ENCODE measurements at regions not wholly inside any gene's neighbourhood (a gene's known extent, or its start where the extent isn't known, plus 50 kb on each side); places are given as distances from the start of the nearest gene placed in this dataset.
A peak's percentile ranks its signal among the peaks of the same experiment; 100 is the strongest.

- DNase-seq (ENCODE audit: low spot score): no peak
- FAIRE-seq: no peak
Measured at GRCh38 chr9:90268613-90269012, 374.0 kb downstream of the DIRAS2 start.

- FAIRE-seq (no peak), DNase-seq (ENCODE audit: low spot score) (no peak)
Measured at GRCh38 chr9:90271707-90272106, 370.9 kb downstream of the DIRAS2 start.

GRCh38 chr9:90274725-90275124, 367.9 kb downstream of the DIRAS2 start:
- DNase-seq (ENCODE audit: low spot score) (no peak), FAIRE-seq (no peak)

- FAIRE-seq (no peak), DNase-seq (ENCODE audit: low spot score) (no peak)
Measured at GRCh38 chr9:90285946-90286345, 356.7 kb downstream of the DIRAS2 start.

GRCh38 chr9:90287567-90288274, 354.9 kb downstream of the DIRAS2 start:
- no peak for FAIRE-seq
- DNase-seq (ENCODE audit: low spot score): peak; percentile 28

DNA sequence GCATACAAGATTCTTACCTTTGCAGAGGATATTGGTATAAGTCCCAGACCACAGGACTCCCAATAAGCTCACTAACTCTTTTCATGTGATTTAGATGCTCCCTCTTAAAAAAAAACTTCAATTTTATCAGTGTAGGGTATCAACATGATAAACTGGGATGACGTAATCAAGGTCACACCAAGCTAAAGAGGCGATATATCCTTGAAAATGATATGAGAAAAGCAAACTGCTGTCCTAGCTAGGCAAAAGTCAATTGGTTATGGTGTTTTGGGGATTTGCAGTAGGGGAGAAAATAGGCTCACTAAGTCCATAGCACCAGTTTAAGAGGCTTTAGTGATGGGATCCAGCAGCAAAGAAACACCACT, 354.4 kb downstream of the DIRAS2 start:
- FAIRE-seq (no peak), DNase-seq (ENCODE audit: low spot score) (no peak)

- FAIRE-seq: no peak
Measured at GRCh38 chr9:90290716-90291485, 351.7 kb downstream of the DIRAS2 start.

GRCh38 chr9:90296539-90296938, 346.1 kb downstream of the DIRAS2 start:
- DNase-seq (ENCODE audit: low spot score) (no peak), FAIRE-seq (no peak)

More at GRCh38 chr9:90290716-90291485, 351.7 kb downstream of the DIRAS2 start:
- peak; percentile 25 for DNase-seq (ENCODE audit: low spot score)

DNA sequence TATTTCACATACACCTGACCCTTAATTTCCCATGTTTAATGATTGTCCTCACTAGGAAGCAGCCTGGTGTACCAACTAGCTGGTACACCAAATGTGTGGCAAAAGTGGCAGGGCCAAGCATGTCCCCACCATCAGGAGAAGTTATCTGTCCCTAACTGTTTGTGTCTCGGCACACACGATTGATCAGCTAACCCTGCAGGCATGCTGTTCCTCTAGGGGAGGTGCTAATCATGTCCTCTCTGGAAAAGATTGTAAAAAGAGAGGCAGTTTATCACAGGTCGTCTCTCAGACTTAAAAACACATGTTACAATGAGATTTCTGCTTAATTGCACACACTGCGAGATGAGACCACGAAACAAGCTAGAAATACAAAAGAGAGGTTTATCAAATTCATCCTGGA, 342.7 kb downstream of the DIRAS2 start:
- DNase-seq (ENCODE audit: low spot score) (no peak), FAIRE-seq (no peak)

- DNase-seq (ENCODE audit: low spot score) (no peak), FAIRE-seq (no peak)
Measured at GRCh38 chr9:90300611-90301276, 341.9 kb downstream of the DIRAS2 start.

- peak; percentile 98 for FAIRE-seq
- DNase-seq (ENCODE audit: low spot score): peak; percentile 94
Measured at GRCh38 chr9:90301277-90301653, 341.4 kb downstream of the DIRAS2 start.

GRCh38 chr9:90303655-90304054, 339.0 kb downstream of the DIRAS2 start:
- FAIRE-seq (no peak), DNase-seq (ENCODE audit: low spot score) (no peak)

GRCh38 chr9:90306158-90306557, 336.5 kb downstream of the DIRAS2 start:
- no peak for FAIRE-seq

DNA sequence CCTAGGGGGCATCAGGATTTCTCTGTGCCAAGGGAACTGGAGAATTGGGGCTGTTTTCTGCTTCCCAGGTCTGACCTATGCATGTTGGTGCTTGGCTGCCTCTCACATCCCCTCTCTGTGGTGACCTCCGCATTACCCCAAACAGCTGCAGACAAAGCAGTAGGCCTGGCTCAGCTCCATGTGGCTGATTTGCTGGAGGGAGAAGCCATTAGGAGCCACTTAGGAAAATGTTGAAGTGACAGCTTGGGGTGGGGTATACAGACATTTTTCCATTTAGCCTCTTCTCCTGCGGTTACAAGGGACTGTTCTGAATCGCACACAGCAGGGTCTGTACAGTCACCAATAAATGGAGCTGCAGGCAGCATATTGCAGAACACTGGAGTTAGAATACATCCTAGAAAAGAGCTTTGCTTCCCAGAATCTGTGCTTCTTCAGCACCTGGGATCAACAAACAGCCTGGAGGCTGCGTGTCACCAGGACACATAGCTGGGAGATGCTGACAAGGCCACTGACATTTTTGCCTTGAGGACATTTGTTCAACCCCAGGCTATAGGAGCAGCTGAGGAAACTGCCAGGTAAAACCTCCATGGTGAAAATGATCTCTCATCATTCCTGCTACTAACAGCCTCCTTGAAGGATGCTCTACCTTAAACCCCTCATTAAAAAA, 335.3 kb downstream of the DIRAS2 start:
- DNase-seq (ENCODE audit: low spot score) (no peak), FAIRE-seq (no peak)

More at GRCh38 chr9:90306158-90306557, 336.5 kb downstream of the DIRAS2 start:
- DNase-seq (ENCODE audit: low spot score): no peak

- DNase-seq (ENCODE audit: low spot score): no peak
- FAIRE-seq: no peak
Measured at GRCh38 chr9:90307891-90308290, 334.7 kb downstream of the DIRAS2 start.

DNA sequence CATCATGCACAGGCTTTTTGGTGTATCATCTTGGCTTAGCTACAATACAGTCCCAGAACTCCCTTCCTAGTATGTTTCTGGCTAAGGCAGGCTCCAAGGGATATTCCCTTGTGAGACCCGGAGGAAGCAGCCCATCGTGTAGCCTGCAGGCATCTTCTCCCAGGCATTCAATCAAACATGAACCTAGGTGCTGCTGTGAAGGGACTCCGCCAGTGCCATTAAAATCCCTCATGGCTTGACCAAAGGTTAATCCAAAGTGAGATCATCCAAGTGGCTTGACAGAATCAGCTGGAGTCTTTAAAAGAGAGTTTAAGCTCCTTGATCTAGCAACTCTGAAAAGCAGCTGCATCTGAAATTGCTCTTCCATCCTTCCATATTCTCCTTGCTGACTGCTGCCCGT, 333.9 kb downstream of the DIRAS2 start:
- FAIRE-seq (no peak), DNase-seq (ENCODE audit: low spot score) (peak; percentile 14)

GRCh38 chr9:90309809-90310520, 332.7 kb downstream of the DIRAS2 start:
- FAIRE-seq (peak; percentile 99), DNase-seq (ENCODE audit: low spot score) (peak; percentile 93)

- DNase-seq (ENCODE audit: low spot score) (no peak), FAIRE-seq (no peak)
Measured at GRCh38 chr9:90310521-90310876, 332.1 kb downstream of the DIRAS2 start.

DNA sequence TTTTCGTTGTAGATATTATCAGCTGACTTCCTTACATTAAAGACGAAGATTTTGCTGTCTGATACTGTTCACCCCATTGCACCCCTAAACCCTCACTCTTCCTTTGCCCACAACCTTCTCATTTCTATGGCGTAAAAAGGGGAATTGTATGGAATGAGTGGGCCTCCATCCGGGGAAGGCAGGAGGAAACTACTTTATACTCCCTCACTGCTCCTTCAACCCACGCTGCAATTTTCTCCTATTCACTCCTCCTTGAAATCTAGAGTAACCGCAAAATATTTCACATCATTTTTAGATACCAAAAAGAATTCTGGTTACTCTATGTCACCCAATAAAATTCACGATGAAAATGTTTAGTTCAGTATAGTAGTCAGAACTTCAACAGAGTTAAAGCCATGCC, 330.8 kb downstream of the DIRAS2 start:
- DNase-seq (ENCODE audit: low spot score) (no peak), FAIRE-seq (no peak)

- FAIRE-seq (peak; percentile 72), DNase-seq (ENCODE audit: low spot score) (no peak)
Measured at GRCh38 chr9:90322296-90322695, 320.3 kb downstream of the DIRAS2 start.

Data from RCC 7860 (cell line).